B cell (primary cell): ENCODE measurements at regions not wholly inside any gene's neighbourhood (a gene's known extent, or its start where the extent isn't known, plus 50 kb on each side); places are given as distances from the start of the nearest gene placed in this dataset.

Experiments used
- ATAC-seq: fragments of 200-7000 bp; cut with Tn5 transposase; one replicate; pipeline ENCODE4 v1.10.0; 2021; ENCODE audit warnings: low read depth, mild to moderate bottlenecking, moderate number of reproducible peaks, moderate library complexity
- CTCF ChIA-PET: fragments of 350-600 bp; sonication (Branson Sonifier 250); formaldehyde crosslinking; loops from one replicate; lab custom pipeline; 2021; ENCODE audit warnings: antibody characterized with exemption, inconsistent platforms; lab: Charles Lee
- POLR2A ChIA-PET: fragments of 350-600 bp; sonication (Branson Sonifier 250); formaldehyde crosslinking; loops from one replicate; lab custom pipeline; 2021; ENCODE audit warnings: antibody characterized with exemption; lab: Charles Lee
- DNase-seq: peaks from one replicate; pipeline ENCODE4 v3.0.0; 2013
- H2AFZ ChIP-seq: 2 replicates; pipeline ENCODE4 v1.6.1; 2012; ENCODE audit warnings: mild to moderate bottlenecking, low read depth, low read length; ENCODE audit not compliant: insufficient read depth, poor library complexity, severe bottlenecking
- H3K27ac ChIP-seq, 2 donors: 1 replicate in 1 of 2; 2 replicates in 1 of 2; pipeline ENCODE4 v1.5.1; 2012 to 2013; ENCODE audit warnings: low read length in 2 of 2, mild to moderate bottlenecking in 2 of 2, moderate library complexity in 1 of 2
- H3K27me3 ChIP-seq, 4 experiments: fragments of 200-600 bp in 1 of 4; sonication (generic) in 1 of 4; replicated peaks in 1 of 4; 1 replicate in 2 of 4; 2 replicates in 2 of 4; pipeline versions ENCODE4 v1.6.1 to v1.7.0; 2013 to 2016; ENCODE audit warnings: low read length in 3 of 4, mild to moderate bottlenecking in 2 of 4, mixed read lengths in 1 of 4, moderate library complexity in 1 of 4; ENCODE audit not compliant: insufficient read depth in 4 of 4, control insufficient read depth in 3 of 4; ENCODE audit errors: control extremely low read depth in 1 of 4
- H3K36me3 ChIP-seq, 2 experiments: replicated peaks in 1 of 2; 1 replicate in 1 of 2; 2 replicates in 1 of 2; pipeline versions ENCODE4 v1.6.1 to v1.7.1; 2013; ENCODE audit warnings: low read length in 1 of 2; ENCODE audit not compliant: insufficient read depth in 2 of 2, control insufficient read depth in 1 of 2; ENCODE audit errors: control extremely low read depth in 1 of 2, extremely low read depth in 1 of 2
- H3K4me1 ChIP-seq, 2 donors: fragments of 200-600 bp in 1 of 2; sonication (generic) in 1 of 2; 1 replicate in 1 of 2; 2 replicates in 1 of 2; pipeline versions ENCODE4 v1.5.1 to v1.6.1; 2013 to 2017; ENCODE audit warnings: low read length in 2 of 2; ENCODE audit not compliant: control insufficient read depth in 2 of 2, insufficient read depth in 2 of 2
- H3K4me2 ChIP-seq: replicated peaks from 2 replicates; pipeline ENCODE3; 2012; ENCODE audit warnings: mild to moderate bottlenecking, low read depth, low read length; ENCODE audit not compliant: poor library complexity, severe bottlenecking
- H3K4me3 ChIP-seq, 5 experiments: fragments of 200-600 bp in 1 of 5; sonication (generic) in 1 of 5; 1 replicate in 3 of 5; 2 replicates in 2 of 5; pipeline versions ENCODE4 v1.5.1 to v1.7.0; 2011 to 2016; ENCODE audit warnings: low read length in 4 of 5, mild to moderate bottlenecking in 4 of 5, low read depth in 2 of 5, control low read depth in 1 of 5, moderate library complexity in 1 of 5; ENCODE audit not compliant: insufficient read depth in 1 of 5; ENCODE audit errors: control extremely low read depth in 1 of 5, extremely low read depth in 1 of 5
- H3K79me2 ChIP-seq: fragments of 200-600 bp; sonication (generic); one replicate; pipeline ENCODE4 v1.6.0; 2016; ENCODE audit warnings: low read length; ENCODE audit not compliant: control insufficient read depth, insufficient read depth
- H3K9ac ChIP-seq: fragments of 200-600 bp; sonication (generic); 2 replicates; pipeline ENCODE4 v1.6.1; 2017; ENCODE audit warnings: mild to moderate bottlenecking, low read length, moderate library complexity
- H3K9me3 ChIP-seq, 3 donors: one replicate each; pipeline versions ENCODE4 v1.6.1 to v1.7.1; 2013; ENCODE audit warnings: low read length in 2 of 3; ENCODE audit not compliant: control insufficient read depth in 2 of 3, insufficient read depth in 1 of 3; ENCODE audit errors: control extremely low read depth in 1 of 3
- H4K20me1 ChIP-seq: 2 replicates; pipeline ENCODE4 v1.6.0; 2012; ENCODE audit warnings: mild to moderate bottlenecking, low read length; ENCODE audit not compliant: insufficient read depth, control insufficient read depth, poor library complexity, severe bottlenecking
- H3K27ac Mint-ChIP-seq: one replicate; pipeline ENCODE4 v1.8.0; 2021; ENCODE audit warnings: mixed read lengths
- H3K27me3 Mint-ChIP-seq: one replicate; pipeline ENCODE4 v1.8.0; 2021; ENCODE audit warnings: mixed read lengths
- H3K4me1 Mint-ChIP-seq: one replicate; pipeline ENCODE4 v1.8.0; 2021; ENCODE audit warnings: mixed read lengths
- H3K4me3 Mint-ChIP-seq: one replicate; pipeline ENCODE4 v1.8.0; 2021; ENCODE audit warnings: mixed read lengths
- H3K9me3 Mint-ChIP-seq: one replicate; pipeline ENCODE4 v1.8.0; 2022; ENCODE audit warnings: mixed read lengths; ENCODE audit not compliant: insufficient read depth
- EZH2 ChIP-seq: IDR thresholded peaks from 2 replicates; pipeline ENCODE4 v1.6.1; 2012; ENCODE audit warnings: borderline replicate concordance, low read depth, mild to moderate bottlenecking, moderate library complexity, low read length; ENCODE audit not compliant: insufficient read depth, poor library complexity, severe bottlenecking
- WGBS: methylation state at CpG from one replicate; pipeline ENCODE4 v1.1.5; 2013; ENCODE audit warnings: missing lambda C conversion rate; ENCODE audit not compliant: insufficient coverage; 5-methylcytosine and 5-hydroxymethylcytosine counted together
- intact Hi-C: fragments of 100-400 bp; cut with micrococcal nuclease; formaldehyde crosslinking; loops from one replicate; pipeline ENCODE4 v1.10.0; 2022
- TF ChIP-seq, protein P1 (sequence below): fragments of 200-600 bp; IDR thresholded peaks from one replicate; pipeline ENCODE4 v1.8.0; 2022; ENCODE audit warnings: antibody characterized with exemption, mild to moderate bottlenecking

DNA sequence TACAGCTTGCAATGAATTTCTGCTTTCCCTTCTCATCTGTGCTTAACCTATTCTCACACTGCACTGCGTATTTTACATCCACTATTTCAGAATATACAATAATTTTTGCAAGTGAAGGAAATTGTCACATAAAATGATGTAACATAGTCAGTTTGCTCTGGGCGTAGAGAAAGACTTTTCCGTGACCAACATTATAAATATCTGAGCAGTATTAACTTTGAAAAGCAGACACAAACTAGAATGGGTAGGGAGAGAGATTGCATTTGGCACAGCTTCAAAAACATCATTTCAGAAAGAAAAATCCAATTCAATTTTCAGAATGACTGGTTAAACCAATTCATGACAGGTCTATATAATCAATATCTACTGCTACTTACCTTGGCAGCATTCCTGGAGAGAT lies 352.5 kb upstream of the MIR17HG start:
- ChIA-PET POLR2A (no interaction called here), CTCF (no interaction called here)
- no peaks in the 10 kb centered on the region for H3K4me1 ChIP-seq
- ATAC-seq (no peak), DNase-seq (no peak)
- WGBS = no CpG with 5 or more reads among the region's 3 CpGs
- Mint-ChIP-seq H3K4me1 (no peaks in the 10 kb centered on the region), H3K4me3 (no peak overlapping the region), H3K27ac (no peak overlapping the region), H3K9me3 (no peaks in the 10 kb centered on the region), H3K27me3 (no peaks in the 10 kb centered on the region)
- H3K4me3 ChIP-seq = no peak overlapping the region
- H3K36me3 ChIP-seq = no peaks in the 10 kb centered on the region
- H3K4me2 ChIP-seq = no peak overlapping the region
- no peak overlapping the region for H3K27ac ChIP-seq
- H2AFZ ChIP-seq = no peak overlapping the region
- H3K79me2 ChIP-seq = no peaks in the 10 kb centered on the region
- intact Hi-C loops = no loop called here
- no peak for TF ChIP-seq EZH2
- TF ChIP-seq, protein P1, sequence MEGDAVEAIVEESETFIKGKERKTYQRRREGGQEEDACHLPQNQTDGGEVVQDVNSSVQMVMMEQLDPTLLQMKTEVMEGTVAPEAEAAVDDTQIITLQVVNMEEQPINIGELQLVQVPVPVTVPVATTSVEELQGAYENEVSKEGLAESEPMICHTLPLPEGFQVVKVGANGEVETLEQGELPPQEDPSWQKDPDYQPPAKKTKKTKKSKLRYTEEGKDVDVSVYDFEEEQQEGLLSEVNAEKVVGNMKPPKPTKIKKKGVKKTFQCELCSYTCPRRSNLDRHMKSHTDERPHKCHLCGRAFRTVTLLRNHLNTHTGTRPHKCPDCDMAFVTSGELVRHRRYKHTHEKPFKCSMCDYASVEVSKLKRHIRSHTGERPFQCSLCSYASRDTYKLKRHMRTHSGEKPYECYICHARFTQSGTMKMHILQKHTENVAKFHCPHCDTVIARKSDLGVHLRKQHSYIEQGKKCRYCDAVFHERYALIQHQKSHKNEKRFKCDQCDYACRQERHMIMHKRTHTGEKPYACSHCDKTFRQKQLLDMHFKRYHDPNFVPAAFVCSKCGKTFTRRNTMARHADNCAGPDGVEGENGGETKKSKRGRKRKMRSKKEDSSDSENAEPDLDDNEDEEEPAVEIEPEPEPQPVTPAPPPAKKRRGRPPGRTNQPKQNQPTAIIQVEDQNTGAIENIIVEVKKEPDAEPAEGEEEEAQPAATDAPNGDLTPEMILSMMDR = no peak
- H3K9me3 ChIP-seq = peaks cover 0 to 1% (median 0%) of the 10 kb centered on the region in 3 donors
- H3K9ac ChIP-seq = no peak overlapping the region
- no peaks in the 10 kb centered on the region for H4K20me1 ChIP-seq
- H3K27me3 ChIP-seq = no peaks in the 10 kb centered on the region

DNA sequence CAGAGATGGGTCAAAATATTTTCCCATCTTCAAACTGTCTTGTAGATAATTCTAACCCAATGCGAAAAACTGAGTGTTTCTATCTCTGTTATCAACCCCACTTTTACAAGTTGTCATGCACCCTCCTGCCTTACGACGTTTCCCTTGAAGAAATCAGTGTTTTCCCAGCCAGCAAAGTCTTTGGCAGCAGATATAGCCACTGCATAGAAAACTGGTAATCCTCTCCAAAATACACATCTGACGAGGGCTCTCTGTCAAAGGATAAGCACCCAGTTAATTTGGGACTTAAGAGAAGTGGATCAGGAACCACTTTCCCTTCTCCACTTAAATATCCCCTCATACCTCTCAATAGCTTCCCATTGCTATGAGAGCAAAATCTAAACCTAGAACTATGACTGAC lies 351.9 kb upstream of the MIR17HG start:
- Mint-ChIP-seq H3K9me3 (no peaks in the 10 kb centered on the region), H3K4me3 (no peak overlapping the region), H3K4me1 (no peaks in the 10 kb centered on the region), H3K27me3 (no peaks in the 10 kb centered on the region), H3K27ac (no peak overlapping the region)
- Histone ChIP-seq H3K4me2 (no peak overlapping the region), H3K27ac (no peak overlapping the region), H3K79me2 (no peaks in the 10 kb centered on the region), H3K36me3 (no peaks in the 10 kb centered on the region), H3K27me3 (no peaks in the 10 kb centered on the region), H3K9me3 (peaks cover 0 to 1% (median 0%) of the 10 kb centered on the region in 3 donors), H3K4me3 (no peak overlapping the region), H2AFZ (no peak overlapping the region), H3K9ac (no peak overlapping the region), H4K20me1 (no peaks in the 10 kb centered on the region), H3K4me1 (no peaks in the 10 kb centered on the region)
- DNase-seq = no peak
- TF ChIP-seq, protein P1 = no peak
- TF ChIP-seq EZH2 = no peak
- POLR2A ChIA-PET = no interaction called here
- ATAC-seq = no peak
- 92% methylated on average over 3 of the region's 4 CpGs for WGBS
- intact Hi-C loops = no loop called here
- CTCF ChIA-PET = no interaction called here
